Body of pancreas (tissue), 4 donors: ENCODE measurements at regions not wholly inside any gene's neighbourhood (a gene's known extent, or its start where the extent isn't known, plus 50 kb on each side); places are given as distances from the start of the nearest gene placed in this dataset.

ENCODE experiments used
- CTCF ChIP-seq, 7 experiments: fragments of 450-650 bp in 4 of 7; fragments of 200-600 bp in 3 of 7; sonication (generic) in 3 of 7; IDR thresholded peaks; one replicate each; pipeline ENCODE4 v1.5.1; 2016 to 2019; ENCODE audit warnings: antibody characterized with exemption in 7 of 7
- POLR2A ChIP-seq, 3 donors: fragments of 450-650 bp; IDR thresholded peaks; one replicate each; pipeline ENCODE4 v1.6.1; 2016; ENCODE audit warnings: antibody characterized with exemption in 3 of 3, mild to moderate bottlenecking in 2 of 3

DNA sequence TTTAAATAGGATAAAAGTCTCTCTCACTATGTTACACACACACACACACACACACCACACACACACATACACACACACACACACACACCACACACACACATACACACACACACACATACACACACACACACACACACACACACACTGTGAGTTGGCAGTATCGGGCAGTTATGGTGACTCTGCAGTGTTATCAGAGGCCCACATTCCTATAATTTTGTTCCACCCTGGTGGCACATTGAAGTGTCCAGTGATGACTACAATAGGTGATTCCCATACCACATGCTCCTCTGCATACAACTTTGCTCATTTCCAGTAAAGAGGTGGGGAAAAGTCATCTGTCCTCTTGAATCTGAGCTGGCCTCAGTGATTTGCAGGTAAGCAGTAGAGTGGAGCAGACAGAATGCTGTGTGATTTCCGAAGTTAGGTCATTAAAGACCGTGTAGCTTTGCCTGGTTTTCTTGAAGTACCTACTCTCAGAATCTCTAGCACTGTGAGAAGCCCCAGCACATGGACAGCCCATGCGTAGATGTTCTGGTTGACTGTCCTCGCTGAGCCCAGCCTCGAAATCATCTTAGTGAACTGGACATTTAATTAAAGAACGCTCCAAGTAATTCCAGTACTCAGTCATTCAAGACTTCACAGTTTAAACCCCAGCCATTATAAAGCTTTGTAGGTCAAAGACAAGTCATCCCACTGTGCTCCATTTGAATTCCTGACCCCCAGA is 836.6 kb upstream of the SOX9 start:
- TF ChIP-seq CTCF (IDR thresholded peaks at IDR 0.05) (no peak), POLR2A (IDR thresholded peaks at IDR 0.05) (no peak)
